HG02973 (cell line): ENCODE measurements at regions not wholly inside any gene's neighbourhood (a gene's known extent, or its start where the extent isn't known, plus 50 kb on each side); places are given as distances from the start of the nearest gene placed in this dataset.
"Not testable (repeated sequence)": the region's sequence is repeated elsewhere in the genome, so short reads cannot be mapped to it uniquely, and the experiment has no call there.

Experiments
- ATAC-seq: cut with Tn5 transposase; IDR thresholded peaks from one replicate; pipeline ENCODE4 v1.9.1; 2021; ENCODE audit warnings: moderate library complexity; ENCODE audit not compliant: unreplicated experiment

DNA sequence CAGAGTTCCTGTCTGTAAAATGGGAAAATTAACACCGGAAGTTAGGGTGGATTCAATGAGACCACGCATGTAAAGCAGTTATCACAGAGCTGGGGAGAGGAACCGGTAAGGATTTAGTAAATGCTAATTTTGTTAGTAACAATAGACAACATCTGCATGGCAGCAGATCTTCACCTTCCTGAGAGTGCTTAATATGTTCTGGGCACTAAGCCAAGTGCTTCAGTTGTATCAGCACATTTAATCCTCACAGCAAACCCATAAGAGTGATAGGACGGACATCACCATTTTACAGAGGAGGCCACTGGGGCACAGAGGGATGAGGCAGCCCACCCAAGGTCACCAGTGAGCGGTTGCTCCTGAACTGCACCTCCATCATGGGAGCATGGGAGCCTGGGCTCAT, 189.4 kb downstream of the WNT5A start:
- no peak for ATAC-seq

DNA sequence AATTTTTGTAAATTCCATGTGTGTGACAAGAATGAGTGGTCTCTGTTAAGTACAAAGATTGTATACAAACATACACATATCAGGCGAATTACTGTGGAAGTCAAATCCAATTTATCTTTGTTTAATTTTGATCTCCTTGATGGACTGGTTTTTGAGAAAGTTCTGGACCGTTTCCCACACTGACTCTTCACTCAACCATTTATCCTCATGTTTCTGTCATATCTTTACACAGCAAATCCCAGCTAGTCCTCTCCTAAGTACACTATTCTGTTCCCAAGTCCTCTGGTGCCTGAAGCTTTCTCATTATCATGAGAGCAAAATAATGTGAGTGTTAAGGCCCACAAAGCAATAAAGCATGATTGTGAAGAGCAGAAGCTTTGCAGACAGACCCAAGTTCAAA, 189.9 kb downstream of the WNT5A start:
- no peak for ATAC-seq

DNA sequence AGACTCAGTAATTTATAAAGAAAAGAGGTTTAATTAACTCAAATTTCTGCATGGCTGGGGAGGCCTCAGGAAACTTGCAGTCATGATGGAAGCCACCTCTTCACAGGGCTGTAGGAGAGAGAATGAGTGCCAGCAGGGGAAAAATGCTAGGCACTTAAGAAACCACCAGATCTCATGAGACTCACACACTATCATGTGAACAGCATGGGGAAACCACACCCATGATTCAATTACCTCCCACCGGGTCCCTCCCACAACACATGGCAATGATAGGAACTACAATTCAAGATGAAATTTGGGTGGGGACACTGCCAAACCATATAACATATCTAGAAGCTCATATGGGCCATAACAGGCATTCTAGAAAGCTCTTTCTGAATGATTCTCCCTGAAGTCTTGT, 190.3 kb downstream of the WNT5A start:
- ATAC-seq, result no peak

DNA sequence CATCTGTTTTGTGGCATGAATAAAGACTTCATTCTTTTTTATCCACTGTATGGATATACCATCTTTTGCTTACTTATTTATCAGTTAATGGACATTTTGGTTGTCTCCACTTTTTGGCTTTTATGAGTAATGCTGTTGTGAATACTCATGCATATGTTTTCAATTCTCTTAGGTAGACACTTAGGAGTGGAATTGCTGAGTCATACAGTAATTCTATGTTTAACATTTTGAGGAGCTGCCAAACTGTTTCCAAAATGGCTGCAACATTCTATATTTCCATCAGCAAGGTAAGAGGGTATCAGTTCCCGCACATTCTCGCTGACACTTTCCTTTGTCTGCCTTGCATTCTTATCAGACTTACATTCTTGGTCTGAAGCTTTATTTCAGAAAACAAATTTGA, 191.1 kb downstream of the WNT5A start:
- ATAC-seq, result no peak

DNA sequence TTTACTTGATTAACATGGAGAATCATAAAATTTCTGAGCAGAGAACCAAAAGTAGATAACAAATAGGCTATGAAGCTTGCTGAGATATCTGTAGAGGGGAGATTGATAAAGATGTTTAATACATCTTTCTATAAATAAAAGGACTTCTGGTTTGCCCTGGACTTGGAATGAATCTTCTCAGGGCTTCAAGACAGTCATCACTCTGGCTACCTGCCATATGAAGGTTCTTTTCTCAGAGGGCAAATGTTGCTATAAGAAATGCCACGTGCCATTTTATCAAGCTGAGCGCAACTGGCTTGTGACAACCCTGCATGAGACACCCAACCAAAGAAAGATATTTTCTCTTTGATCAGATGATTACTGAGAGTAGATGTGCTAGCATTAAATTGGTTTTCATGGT, 192.5 kb downstream of the WNT5A start:
- no peak for ATAC-seq

DNA sequence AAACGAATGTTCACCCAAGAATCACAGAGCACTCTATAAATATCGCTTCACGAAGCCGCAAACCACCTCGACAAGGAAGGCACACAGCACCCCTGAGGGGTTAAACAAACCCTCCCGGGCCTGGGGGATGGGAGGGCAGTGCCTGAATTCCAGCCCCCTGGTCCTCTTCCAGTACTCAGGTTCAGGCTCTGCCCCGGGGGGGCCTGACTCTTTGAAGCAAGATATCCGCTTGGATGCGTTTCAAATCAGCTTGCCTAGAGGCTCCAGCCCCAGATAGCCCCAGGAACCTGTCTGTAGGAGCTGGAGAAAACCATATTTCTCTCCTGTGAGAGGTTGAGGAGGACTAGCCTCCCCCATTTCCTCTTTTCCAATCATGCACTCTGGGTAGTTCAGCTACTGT, 194.7 kb downstream of the WNT5A start:
- ATAC-seq, result no peak

DNA sequence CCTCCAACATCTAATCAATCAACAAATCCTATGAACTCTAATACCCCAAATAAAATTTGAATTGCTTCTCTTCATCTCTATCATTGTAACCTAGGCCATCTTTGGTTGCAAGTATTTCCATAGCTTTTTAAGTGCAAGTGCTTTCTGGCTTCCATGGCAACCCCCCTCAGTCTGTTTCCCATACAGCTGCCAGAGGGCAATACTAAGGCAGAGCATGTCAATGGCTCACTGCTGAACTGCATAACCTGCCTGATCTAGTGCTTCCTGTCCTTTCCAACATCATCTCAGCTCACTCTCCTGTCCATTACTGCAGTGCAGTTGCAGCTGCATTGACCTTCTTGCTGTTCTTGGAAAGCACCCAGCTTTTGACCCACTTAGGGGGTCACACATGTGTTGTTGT, 198.4 kb downstream of the WNT5A start:
- ATAC-seq, result no peak

DNA sequence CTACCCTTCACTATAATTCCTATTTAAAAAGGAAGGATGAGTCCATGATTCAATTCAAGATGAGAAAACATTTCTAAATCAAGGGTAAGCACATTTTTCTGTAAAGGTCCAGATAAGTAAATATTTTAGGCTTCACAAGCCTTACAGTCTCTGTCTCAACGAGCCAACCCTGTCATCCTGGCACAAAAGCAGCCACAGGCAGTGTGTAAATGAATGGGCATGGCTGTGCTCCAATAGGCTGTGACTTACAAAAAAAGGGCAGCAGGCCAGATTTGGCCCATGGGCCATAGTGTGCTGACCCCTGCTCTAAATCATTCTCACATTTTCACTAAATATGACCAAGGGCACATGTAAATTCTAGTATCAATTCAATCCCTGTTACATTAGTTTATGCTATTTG, 200.4 kb downstream of the WNT5A start:
- ATAC-seq, result no peak

DNA sequence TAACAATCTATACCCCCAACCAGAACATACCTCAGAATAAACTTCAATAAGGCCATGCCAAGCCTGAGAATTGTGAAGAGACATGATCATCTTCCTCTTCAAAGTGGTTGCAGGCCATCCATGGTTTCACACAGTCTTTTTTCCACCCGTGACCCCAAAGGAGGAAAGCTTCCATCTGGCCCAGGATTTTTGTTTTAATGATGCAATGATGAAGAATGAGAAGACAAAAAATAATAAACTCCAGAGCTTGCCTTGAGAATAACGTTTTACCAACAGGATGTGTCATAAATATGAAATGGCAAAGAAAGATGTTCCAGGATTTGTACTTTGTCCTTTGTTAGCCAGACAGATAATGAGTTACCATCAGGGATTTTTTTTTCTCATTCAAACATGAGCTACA, 201.9 kb downstream of the WNT5A start:
- ATAC-seq, result no peak

DNA sequence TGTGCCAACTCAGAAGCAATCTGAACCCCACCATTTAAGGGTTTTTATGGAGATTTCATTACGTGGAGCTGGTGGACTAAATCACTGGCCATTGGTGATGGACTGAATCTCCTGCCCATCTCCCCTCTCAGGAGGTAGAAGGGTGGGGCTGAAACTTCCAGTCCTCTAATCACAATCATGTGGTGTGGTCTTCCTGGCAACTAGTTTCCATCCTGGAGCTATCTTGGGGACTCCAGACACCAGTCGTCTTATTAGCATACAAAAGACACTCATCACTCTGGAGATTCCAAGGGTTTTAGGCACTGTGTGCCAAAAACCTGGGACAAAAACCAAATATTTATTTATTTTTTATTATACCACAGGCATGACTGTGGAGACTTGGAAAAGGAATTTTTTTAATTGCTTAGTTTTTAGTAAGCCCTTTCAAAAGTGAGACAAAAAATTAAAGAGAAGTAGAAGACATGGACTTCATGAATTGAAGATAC, 203.6 kb downstream of the WNT5A start:
- ATAC-seq, result no peak

DNA sequence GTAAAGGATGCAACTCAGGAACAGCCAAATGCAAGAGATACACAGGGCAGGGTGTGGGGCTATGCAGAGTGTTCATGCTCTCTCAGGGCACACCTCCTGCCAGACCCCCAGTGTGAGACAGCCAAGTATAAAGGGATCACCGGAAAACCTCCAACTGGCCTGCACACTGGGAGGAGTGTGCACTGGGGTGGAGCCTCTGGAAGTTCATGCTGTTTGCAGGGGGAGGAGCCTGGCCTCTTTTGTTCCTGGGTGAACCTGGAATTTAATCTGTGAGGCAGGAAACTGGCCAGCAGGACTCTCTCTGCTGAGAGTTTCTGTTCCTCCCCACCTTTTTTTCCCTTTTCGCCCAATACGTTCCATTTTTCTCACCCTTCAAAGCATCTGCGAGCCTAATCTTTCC, 204.1 kb downstream of the WNT5A start:
- ATAC-seq, result no peak

DNA sequence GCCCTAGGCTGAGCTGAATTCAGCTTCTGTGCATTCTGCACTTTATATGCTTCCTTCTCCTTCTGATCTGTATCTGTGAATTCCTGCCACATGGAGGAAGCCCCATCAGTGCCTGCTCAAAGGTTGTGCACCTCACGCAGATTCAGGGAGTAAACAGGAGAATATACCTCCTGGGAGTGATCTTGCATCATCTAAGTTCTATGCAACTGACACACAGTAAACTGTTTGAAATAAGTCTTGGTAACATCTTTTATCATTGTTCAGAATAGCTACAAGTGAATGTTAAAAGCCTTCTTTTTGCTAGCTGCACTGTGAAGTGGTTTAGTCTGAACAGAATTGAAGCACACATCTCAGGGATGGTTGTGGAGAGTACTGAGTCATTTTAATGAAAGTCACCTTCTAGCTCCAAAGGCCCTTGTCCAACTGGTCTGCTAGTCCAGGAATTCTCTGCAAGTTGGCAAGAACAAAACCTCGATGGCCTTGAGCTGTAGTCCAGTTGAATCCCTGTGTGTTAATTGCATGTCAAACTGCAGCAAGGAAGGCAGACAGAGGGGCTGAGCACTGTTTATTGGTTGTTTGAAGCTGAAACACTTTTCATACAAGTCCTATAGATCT, 215.0 kb downstream of the WNT5A start:
- ATAC-seq, result no peak

DNA sequence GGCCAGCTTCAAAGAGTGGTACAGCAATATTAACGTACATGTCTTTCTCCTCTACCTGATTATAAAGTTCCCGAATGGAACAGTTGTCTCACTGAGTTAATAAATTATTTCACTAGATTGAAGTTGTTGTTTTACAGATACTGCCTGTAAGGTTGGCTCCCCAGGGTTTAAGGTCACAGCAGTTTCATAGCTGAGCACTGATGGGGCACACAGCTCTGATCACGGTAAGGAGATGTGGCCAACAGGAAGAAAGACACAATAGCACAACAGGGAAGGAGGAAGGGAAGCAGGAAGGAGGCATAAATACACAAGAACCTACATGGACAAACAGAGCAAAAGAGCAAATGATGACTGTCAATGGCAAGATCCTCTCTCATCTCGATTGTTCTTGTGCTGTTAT, 215.6 kb downstream of the WNT5A start:
- no peak for ATAC-seq

DNA sequence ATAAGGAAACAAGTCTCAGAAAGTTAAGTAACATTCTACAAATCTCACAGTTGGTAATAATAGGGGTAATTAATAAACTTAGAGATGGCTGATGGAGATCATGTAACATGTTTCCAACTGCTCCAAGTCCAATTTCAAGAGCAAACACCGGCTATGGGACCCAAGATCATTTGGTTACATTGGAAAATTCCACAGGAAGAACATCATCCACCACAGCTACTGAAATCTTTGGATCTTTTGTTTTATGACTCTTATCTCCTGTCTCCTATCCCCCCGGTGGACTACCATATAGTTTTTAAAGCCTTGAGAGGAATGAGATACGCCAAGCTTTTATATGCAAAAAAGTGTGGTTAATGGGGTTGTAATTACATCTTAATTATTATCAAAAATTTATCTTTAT, 216.1 kb downstream of the WNT5A start:
- ATAC-seq, result no peak

DNA sequence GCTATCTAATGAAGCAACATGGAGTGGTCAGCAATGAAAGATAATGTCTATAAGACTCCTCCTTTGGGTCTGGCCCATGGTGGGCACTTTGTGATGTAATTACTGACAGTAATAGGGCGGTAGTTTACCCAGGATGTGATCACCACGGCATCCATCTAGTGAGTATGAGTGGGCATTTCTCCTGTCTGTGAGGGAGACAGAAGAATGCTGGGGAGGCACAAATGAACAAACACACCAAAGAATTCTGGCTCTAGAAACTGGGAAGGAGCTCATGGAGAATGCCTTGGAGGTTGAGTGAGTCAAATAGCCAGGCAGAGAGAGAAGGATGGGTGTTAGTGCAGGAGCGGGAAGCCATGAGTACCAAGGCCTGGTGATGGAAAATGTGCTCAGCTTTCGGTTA, 217.5 kb downstream of the WNT5A start:
- ATAC-seq, result no peak

DNA sequence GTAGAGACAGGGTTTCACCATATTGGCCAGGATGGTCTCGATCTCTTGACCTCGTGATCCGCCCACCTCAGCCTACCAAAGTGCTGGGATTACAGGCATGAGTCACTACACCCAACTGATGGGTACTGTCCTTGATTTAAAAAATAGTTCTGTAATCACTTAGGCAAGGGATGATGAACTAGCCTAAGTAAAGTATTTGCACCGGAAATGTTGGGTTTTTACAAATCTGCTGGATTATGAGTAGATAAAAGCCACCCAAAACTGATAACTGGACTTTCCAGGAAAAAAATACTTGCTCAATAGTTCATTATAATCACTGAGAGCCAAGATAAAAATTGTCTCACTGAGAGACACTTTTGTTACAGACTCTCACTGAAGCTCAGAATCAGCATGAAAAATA, 218.0 kb downstream of the WNT5A start:
- ATAC-seq, result no peak

DNA sequence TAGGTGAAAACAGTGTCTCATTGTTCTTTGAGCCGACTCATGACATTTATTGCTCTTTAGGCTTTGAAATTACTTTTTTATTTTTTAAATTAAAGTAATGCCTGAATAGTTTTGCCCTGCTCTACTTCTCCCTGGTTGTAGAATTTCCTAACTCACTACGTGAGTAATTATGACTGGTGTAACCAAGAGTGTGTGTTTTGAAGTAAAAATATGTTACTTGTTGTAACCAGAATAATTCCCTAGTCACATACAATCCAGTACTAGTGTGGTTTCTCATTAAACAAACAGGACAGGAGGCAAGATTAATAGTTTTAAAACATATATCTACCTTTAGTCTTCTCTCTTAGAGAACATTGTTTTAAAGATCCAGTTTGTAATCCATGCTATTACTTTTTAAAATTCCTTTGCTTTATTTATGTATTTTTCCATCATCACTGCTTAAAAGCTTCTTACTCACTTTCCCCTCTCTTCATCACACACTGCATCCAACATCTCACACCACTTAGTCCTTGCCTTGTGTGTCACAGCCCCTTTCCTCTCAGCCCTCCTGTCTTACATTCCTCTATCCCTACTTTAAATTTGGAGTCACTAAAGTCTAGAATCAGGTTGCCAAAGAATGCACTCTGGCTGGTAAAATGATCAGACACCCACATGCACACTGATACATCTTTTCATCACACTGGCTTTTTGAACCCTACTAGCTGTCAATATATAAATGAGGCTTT, 219.7 kb downstream of the WNT5A start:
- ATAC-seq, result no peak

DNA sequence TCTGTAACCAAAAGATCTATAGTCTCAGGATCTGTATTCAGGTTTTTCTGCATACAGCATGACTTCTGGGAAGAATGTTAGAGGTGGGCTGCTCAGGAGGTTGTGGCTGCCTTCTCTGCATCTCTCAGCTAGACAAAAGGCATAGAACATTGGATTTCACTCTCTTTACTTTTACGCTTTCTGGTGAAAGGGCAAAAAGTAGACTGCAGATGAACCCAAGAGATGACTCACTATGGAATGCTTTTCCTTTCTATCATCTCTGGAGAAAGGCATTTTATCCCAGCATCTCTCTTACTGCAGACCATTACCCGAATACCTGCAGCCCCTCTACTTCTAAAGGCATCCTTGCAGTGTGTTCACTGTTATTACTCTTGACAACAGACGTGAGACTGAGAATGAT, 222.2 kb downstream of the WNT5A start:
- no peak for ATAC-seq

DNA sequence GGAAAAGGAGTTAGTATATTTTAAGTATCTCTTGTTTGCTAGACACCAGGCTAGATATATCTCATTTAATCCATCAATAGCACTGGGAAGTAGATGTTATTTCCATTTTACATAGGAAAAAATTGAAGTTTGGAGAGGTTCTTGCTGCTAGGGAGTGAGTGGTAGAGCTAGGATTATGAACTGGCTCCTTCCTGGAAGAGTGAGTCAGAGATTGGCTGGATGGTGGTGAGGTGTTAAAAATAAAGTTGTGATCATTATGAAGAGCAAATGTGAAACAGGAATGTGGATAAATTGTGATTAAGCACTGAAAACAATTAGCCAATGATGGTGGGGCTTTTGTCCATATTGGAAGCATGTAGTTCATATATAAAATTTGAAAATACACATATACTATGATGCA, 234.2 kb downstream of the WNT5A start:
- ATAC-seq, result no peak

DNA sequence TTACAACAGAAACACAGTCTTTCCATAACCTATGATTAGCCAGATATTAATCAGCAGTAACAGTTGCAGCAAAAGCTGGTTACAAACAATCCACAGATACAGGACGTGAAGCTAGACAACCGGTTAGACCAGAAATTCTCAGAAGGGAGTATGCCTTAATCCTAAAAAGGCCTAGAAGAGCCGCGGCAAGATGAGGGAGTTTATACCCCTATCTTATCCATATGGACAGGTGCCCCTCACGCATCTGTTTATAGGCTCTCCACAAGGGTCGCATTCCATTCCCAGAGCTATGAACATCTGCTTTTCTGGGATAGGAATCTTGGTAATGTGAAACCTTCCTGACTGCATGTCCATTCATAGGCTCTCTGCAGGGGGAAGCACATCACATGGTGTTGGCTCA, 237.9 kb downstream of the WNT5A start:
- ATAC-seq, result not testable (repeated sequence)

DNA sequence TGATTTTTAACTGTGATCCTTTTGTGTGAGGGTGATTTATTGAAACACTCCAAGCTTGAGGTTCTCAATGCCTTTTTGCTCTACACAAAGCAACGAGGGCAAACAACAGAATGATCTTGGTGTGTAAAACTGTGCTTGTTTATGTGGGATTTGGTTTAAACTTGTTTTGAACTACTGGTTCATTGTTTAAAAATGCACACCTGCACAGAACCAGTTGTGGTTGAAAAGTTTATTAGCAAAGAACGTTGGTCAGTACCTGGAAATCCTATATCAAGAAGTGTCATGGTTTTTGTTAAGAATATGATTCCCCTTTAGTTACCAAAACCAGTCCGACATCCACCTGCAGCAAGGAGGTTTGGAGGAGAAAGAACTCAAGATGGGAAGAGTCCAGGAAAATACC, 239.4 kb downstream of the WNT5A start:
- ATAC-seq, result no peak

DNA sequence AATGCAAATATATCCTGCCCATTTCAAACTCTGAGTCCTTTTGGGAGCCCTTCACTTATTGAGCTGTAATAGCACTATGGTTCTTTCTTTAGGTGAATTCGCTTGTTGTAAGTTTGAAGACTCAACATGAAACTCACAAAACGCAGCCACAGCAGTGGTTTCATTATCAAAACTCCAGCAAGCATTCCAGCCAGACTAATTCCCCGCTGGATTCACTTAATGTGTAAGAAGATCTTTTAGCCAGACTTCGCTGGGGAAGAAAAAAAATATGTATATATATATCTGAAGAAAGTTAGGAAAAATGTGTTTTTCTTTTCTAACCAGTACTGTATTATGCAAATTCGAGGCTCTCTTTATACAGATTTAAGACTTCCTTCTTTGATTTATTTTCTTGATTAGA, 241.1 kb downstream of the WNT5A start:
- no peak for ATAC-seq

DNA sequence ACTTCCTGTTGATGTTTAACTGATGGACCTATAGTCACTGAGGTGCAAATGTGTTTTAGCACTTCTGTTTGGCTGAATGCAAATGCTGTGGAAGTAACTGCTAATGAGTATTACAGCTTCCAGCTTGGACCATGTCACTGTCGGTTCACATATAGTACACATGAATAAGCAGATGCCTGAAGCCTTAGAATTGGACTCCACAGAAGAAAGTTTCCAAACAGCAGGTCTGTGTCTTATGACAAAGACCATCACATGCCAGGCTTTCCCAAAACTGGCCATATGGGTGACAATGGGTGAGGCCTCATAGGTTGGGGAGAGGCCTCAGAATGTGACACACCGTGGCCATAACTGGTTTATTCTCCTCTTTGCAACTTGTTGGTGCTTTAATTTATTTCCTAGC, 241.8 kb downstream of the WNT5A start:
- ATAC-seq, result no peak
